ENCODE measurements at regions not wholly inside any gene's neighbourhood (a gene's known extent, or its start where the extent isn't known, plus 50 kb on each side); places are given as distances from the start of the nearest gene placed in this dataset.

GRCh38 chr3:147924755-147925154, 515.6 kb downstream of the ZIC1 start:
- H3K4me3 ChIP-seq, result no peak overlapping the region
- 11% methylated on average over 1 of the region's 1 CpG for WGBS (ENCODE audit: missing lambda C conversion rate)
- no peak for FAIRE-seq
- POLR2A ChIA-PET, result no interaction called here
- no peak overlapping the region for H3K27ac ChIP-seq
- H3K4me2 ChIP-seq, result no peak overlapping the region
- DNase-seq (ENCODE audit: low read depth in 1 of 2, low spot score in 1 of 2), result no peak
- no peak for ATAC-seq
- no peaks in the 10 kb centered on the region for H3K4me1 ChIP-seq
- TF ChIP-seq EHF (CRISPR knock-in tag; IDR thresholded peaks at IDR 0.05), result no peak
- no peak for TF ChIP-seq CBX8 (IDR thresholded peaks at IDR 0.05)
- TF ChIP-seq MAZ (IDR thresholded peaks at IDR 0.05; ENCODE audit: borderline replicate concordance, low read depth, low read length), result no peak
- no peak for TF ChIP-seq MYC (IDR thresholded peaks at IDR 0.05; ENCODE audit: borderline replicate concordance, low read length)
- no peak for TF ChIP-seq CHD4 (IDR thresholded peaks at IDR 0.05; ENCODE audit: borderline replicate concordance)
- TF ChIP-seq RFX5 (IDR thresholded peaks at IDR 0.05), result no peak
- no peak for TF ChIP-seq KDM1A (IDR thresholded peaks at IDR 0.05; ENCODE audit: low read depth)
- TF ChIP-seq RCOR1 (IDR thresholded peaks at IDR 0.05; ENCODE audit: low read depth, low read length), result no peak
- no peak for TF ChIP-seq TP53 (CRISPR knock-in tag; IDR thresholded peaks at IDR 0.05)
- TF ChIP-seq, protein P1, sequence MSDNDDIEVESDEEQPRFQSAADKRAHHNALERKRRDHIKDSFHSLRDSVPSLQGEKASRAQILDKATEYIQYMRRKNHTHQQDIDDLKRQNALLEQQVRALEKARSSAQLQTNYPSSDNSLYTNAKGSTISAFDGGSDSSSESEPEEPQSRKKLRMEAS (IDR thresholded peaks at IDR 0.05), result no peak
- no peak for TF ChIP-seq ZSCAN20 (CRISPR knock-in tag; IDR thresholded peaks at IDR 0.05)
- no peak for TF ChIP-seq HOXA7 (CRISPR knock-in tag; IDR thresholded peaks at IDR 0.05)
- no peak for TF ChIP-seq HES2 (IDR thresholded peaks at IDR 0.05)
- no peak for TF ChIP-seq HDAC2 (IDR thresholded peaks at IDR 0.05)
- TF ChIP-seq MAFK (IDR thresholded peaks at IDR 0.05; ENCODE audit: partially characterized antibody), result no peak
- no peak for TF ChIP-seq JUN (IDR thresholded peaks at IDR 0.05)
- TF ChIP-seq PBX3 (IDR thresholded peaks at IDR 0.05), result no peak
- TF ChIP-seq ZNF302 (CRISPR knock-in tag; IDR thresholded peaks at IDR 0.05), result no peak
- H3K9me3 ChIP-seq, result no peaks in the 10 kb centered on the region
- CTCF ChIA-PET, result interaction anchor here (1.1 kb wide), 1 partner anchor 10 kb away, joined by 3 read pairs; no protein-coding TSS in a partner anchor

DNA sequence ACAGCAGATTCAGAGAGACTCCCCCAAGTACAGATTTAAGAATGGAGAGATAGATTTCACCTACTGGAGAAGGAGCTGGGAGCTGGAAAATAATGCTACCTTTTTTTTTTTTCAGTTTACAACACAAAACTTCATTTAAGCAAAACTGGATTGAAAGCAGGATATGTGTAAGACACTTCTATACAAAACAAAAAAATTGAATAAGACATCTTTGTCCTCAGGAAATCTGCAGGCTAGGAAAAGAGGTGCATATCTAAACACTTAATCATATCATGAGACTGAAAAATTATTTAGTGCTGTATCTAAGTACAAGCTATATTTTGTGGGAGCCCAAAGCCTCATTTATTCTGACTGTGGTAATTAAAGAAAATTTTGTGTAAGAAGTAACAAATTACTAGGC, 516.1 kb downstream of the ZIC1 start:
- FAIRE-seq, result no peak
- ChIA-PET POLR2A (no interaction called here), CTCF (interaction anchor here (1.1 kb wide), 1 partner anchor 10 kb away, joined by 3 read pairs; no protein-coding TSS in a partner anchor)
- no peak for ATAC-seq
- Histone ChIP-seq H3K27ac (no peak overlapping the region), H3K4me2 (no peak overlapping the region), H3K9me3 (no peaks in the 10 kb centered on the region), H3K4me3 (no peak overlapping the region), H3K4me1 (no peaks in the 10 kb centered on the region)
- TF ChIP-seq HOXA7 (CRISPR knock-in tag; IDR thresholded peaks at IDR 0.05), result no peak
- no peak for TF ChIP-seq ZSCAN20 (CRISPR knock-in tag; IDR thresholded peaks at IDR 0.05)
- no peak for TF ChIP-seq KDM1A (IDR thresholded peaks at IDR 0.05; ENCODE audit: low read depth)
- no peak for TF ChIP-seq E2F6 (IDR thresholded peaks at IDR 0.05; ENCODE audit: borderline replicate concordance, low read depth)
- TF ChIP-seq ZFP36 (IDR thresholded peaks at IDR 0.05; ENCODE audit: borderline replicate concordance, partially characterized antibody), result no peak
- no peak for TF ChIP-seq FOSB (CRISPR knock-in tag; IDR thresholded peaks at IDR 0.05)
- no peak for TF ChIP-seq SREBF2 (IDR thresholded peaks at IDR 0.05)
- no peak for TF ChIP-seq EHF (CRISPR knock-in tag; IDR thresholded peaks at IDR 0.05)
- no peak for DNase-seq (ENCODE audit: low read depth in 1 of 2, low spot score in 1 of 2)

GRCh38 chr3:147930232-147930807, 521.2 kb downstream of the ZIC1 start:
- H3K9me3 ChIP-seq, result no peaks in the 10 kb centered on the region
- no peak for TF ChIP-seq RFX5 (IDR thresholded peaks at IDR 0.05)
- peak; percentile 48 for TF ChIP-seq NFE2L2 (conservative IDR thresholded peaks at IDR 0.05; ENCODE audit: low read length)
- no peak overlapping the region for H3K4me3 ChIP-seq
- no peak overlapping the region for H3K27ac ChIP-seq
- 16% methylated on average over 4 of the region's 4 CpGs for WGBS (ENCODE audit: missing lambda C conversion rate)
- peak in 1 of 2 experiments; percentile 6 for DNase-seq (ENCODE audit: low read depth in 1 of 2, low spot score in 1 of 2)
- no peak for FAIRE-seq
- no peaks in the 10 kb centered on the region for H3K4me1 ChIP-seq
- ATAC-seq, result no peak
- H3K4me2 ChIP-seq, result peak overlapping the region; percentile 24; the same call in 1 of the 3 replicates
- CTCF ChIA-PET, result no interaction called here
- POLR2A ChIA-PET, result no interaction called here
